ENCODE measurements at regions not wholly inside any gene's neighbourhood (a gene's known extent, or its start where the extent isn't known, plus 50 kb on each side); places are given as distances from the start of the nearest gene placed in this dataset.

GRCh38 chr5:56581426-56581825, 233.9 kb upstream of the MAP3K1 start (continued):
- no peak for TF ChIP-seq HMBOX1 (IDR thresholded peaks at IDR 0.05)
- TF ChIP-seq ZNF589 (CRISPR knock-in tag; IDR thresholded peaks at IDR 0.05; ENCODE audit: low read depth) = no peak

- Histone ChIP-seq H3K4me3 (no peak overlapping the region), H4K20me1 (replicated peaks; ENCODE audit: control insufficient read depth, insufficient read depth, low read length) (no peaks in the 10 kb centered on the region), H3K27ac (ENCODE audit: extremely low read depth, low read depth, low read length) (no peak overlapping the region), H3K9me1 (ENCODE audit: control insufficient read depth, insufficient read depth, low read length) (no peaks in the 10 kb centered on the region), H3K4me2 (ENCODE audit: insufficient read depth, low read length) (no peak overlapping the region), H3K36me3 (ENCODE audit: control insufficient read depth, insufficient read depth, low read length) (no peaks in the 10 kb centered on the region), H3K9ac (ENCODE audit: insufficient read depth in 1 of 2, low read depth in 2 of 2, low read length in 2 of 2) (no peak overlapping the region), H2AFZ (ENCODE audit: low read depth, low read length) (no peak overlapping the region), H3K79me2 (ENCODE audit: control insufficient read depth, insufficient read depth, low read length) (no peaks in the 10 kb centered on the region), H3K9me3 (replicated peaks; ENCODE audit: control insufficient read depth, insufficient read depth, low read depth, low read length) (no peaks in the 10 kb centered on the region), H3K4me1 (replicated peaks in 1 of 2; ENCODE audit: control insufficient read depth in 2 of 2, insufficient read depth in 2 of 2, low read length in 2 of 2) (no peaks in the 10 kb centered on the region; a peak in 1 of 5 replicates), H3K27me3 (ENCODE audit: control insufficient read depth in 2 of 2, insufficient read depth in 2 of 2, low read length in 2 of 2) (peaks cover 0 to 7% of the 10 kb centered on the region in 2 experiments; a peak in 1 of 5 replicates)
- 0% methylated on average over 2 of the region's 2 CpGs for WGBS (ENCODE audit: insufficient coverage, low coverage, missing lambda C conversion rate)
- in situ Hi-C loops (cut with MboI) (no loop called here), intact Hi-C loops (cut with micrococcal nuclease) (no loop called here)
- DNase-seq (ENCODE audit: extremely low read depth in 1 of 4, low spot score in 3 of 4) (no peak), ATAC-seq (no peak), FAIRE-seq (no peak)
- CTCF ChIA-PET (ENCODE audit: low intra/inter-chr PET ratio) = no interaction called here
- TF ChIP-seq CBFA2T2 (conservative IDR thresholded peaks at IDR 0.05) = no peak
- no peak for TF ChIP-seq PHB2 (IDR thresholded peaks at IDR 0.05; ENCODE audit: low read depth)
- TF ChIP-seq NBN (IDR thresholded peaks at IDR 0.05; ENCODE audit: low read depth) = no peak
- no peak for TF ChIP-seq CLOCK (CRISPR knock-in tag; IDR thresholded peaks at IDR 0.05; ENCODE audit: borderline replicate concordance)
- no peak for TF ChIP-seq EZH2 (IDR thresholded peaks at IDR 0.05; ENCODE audit: borderline replicate concordance, low read depth, low read length)
- POLR2A ChIA-PET = interaction anchor here (0.6 kb wide), 1 partner anchor 16 kb away, joined by 3 read pairs; no protein-coding TSS in a partner anchor
- no TSS peak for BruUV-seq (replicated peaks)
Observed at GRCh38 chr5:56580864-56581263, 234.5 kb upstream of the MAP3K1 start.

All from K562 (cell line).